GM18951 (cell line): ENCODE measurements at regions not wholly inside any gene's neighbourhood (a gene's known extent, or its start where the extent isn't known, plus 50 kb on each side); places are given as distances from the start of the nearest gene placed in this dataset.

ENCODE experiments used
- POLR2A ChIP-seq: IDR thresholded peaks from 4 replicates; pipeline ENCODE4 v1.6.1; 2011; ENCODE audit warnings: mild to moderate bottlenecking; ENCODE audit not compliant: insufficient read length, insufficient read depth; ENCODE audit errors: extremely low read depth
- in situ Hi-C: fragments of 300-500 bp; cut with MboI; formaldehyde crosslinking; loops from one replicate; pipeline ENCODE4 v1.12.0; 2022; ENCODE audit warnings: low sequenced_read_pairs, mixed read lengths, inconsistent platforms; ENCODE audit not compliant: unreplicated experiment

GRCh38 chr5:38131686-38132085 lies 126.7 kb upstream of the EGFLAM start:
- TF ChIP-seq POLR2A = no peak
- in situ Hi-C loops = no loop called here

- no peak for TF ChIP-seq POLR2A
- in situ Hi-C loops = no loop called here
Measured at GRCh38 chr5:38124321-38124720, 134.0 kb upstream of the EGFLAM start.

- TF ChIP-seq POLR2A = no peak
- in situ Hi-C loops = no loop called here
Measured at GRCh38 chr5:38121420-38121819, 136.9 kb upstream of the EGFLAM start.

GRCh38 chr5:38119836-38120235 lies 138.5 kb upstream of the EGFLAM start:
- TF ChIP-seq POLR2A = no peak
- in situ Hi-C loops = no loop called here

- TF ChIP-seq POLR2A = no peak
- in situ Hi-C loops = no loop called here
Measured at GRCh38 chr5:38117784-38118479, 140.4 kb upstream of the EGFLAM start.

- in situ Hi-C loops = no loop called here
- no peak for TF ChIP-seq POLR2A
Measured at GRCh38 chr5:38115318-38115827, 143.0 kb upstream of the EGFLAM start.

- in situ Hi-C loops = no loop called here
- TF ChIP-seq POLR2A = no peak
Measured at GRCh38 chr5:38113880-38114279, 144.5 kb upstream of the EGFLAM start.

GRCh38 chr5:38113456-38113855 lies 144.9 kb upstream of the EGFLAM start:
- in situ Hi-C loops = no loop called here

GRCh38 chr5:38112938-38113337 lies 145.4 kb upstream of the EGFLAM start:
- TF ChIP-seq POLR2A = no peak
- in situ Hi-C loops = no loop called here

More at GRCh38 chr5:38113456-38113855, 144.9 kb upstream of the EGFLAM start:
- no peak for TF ChIP-seq POLR2A

- in situ Hi-C loops = no loop called here
- no peak for TF ChIP-seq POLR2A
Measured at GRCh38 chr5:38110130-38110529, 148.2 kb upstream of the EGFLAM start.

- in situ Hi-C loops = no loop called here
- TF ChIP-seq POLR2A = no peak
Measured at GRCh38 chr5:38107096-38107495, 151.3 kb upstream of the EGFLAM start.

- in situ Hi-C loops = no loop called here
- TF ChIP-seq POLR2A = no peak
Measured at GRCh38 chr5:38105801-38106200, 152.6 kb upstream of the EGFLAM start.

- no peak for TF ChIP-seq POLR2A
- in situ Hi-C loops = no loop called here
Measured at GRCh38 chr5:38105231-38105570, 153.2 kb upstream of the EGFLAM start.

- in situ Hi-C loops = no loop called here
- no peak for TF ChIP-seq POLR2A
Measured at GRCh38 chr5:38104497-38105230, 153.7 kb upstream of the EGFLAM start.
